ENCODE measurements at regions not wholly inside any gene's neighbourhood (a gene's known extent, or its start where the extent isn't known, plus 50 kb on each side); places are given as distances from the start of the nearest gene placed in this dataset.

DNA sequence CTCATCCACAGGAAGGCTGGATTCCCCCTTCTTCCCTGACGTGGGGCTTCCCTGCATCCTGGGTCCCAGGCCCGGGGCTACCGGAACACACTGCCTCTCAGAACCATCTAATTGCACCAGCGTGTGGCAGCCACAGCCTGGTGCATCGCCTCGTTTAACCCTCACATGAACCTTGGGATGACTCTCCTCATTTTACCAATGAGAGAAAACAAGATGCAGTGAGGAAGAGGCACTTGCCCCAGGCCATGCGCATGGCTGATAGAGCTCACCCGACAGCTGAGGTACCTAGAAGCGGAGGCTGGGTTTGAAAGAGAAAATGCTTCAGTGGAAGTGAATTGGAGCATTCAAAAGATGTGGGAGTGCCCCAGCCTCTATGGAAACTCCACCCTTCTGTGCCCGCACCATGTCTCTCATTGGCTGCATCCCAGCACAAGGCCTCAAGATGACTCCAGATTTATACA lies 162.3 kb downstream of the KATNIP start:
- ATAC-seq (no peak), FAIRE-seq (no peak), DNase-seq (ENCODE audit: extremely low read depth in 1 of 4, low spot score in 3 of 4) (no peak)
- TF ChIP-seq, protein P1, sequence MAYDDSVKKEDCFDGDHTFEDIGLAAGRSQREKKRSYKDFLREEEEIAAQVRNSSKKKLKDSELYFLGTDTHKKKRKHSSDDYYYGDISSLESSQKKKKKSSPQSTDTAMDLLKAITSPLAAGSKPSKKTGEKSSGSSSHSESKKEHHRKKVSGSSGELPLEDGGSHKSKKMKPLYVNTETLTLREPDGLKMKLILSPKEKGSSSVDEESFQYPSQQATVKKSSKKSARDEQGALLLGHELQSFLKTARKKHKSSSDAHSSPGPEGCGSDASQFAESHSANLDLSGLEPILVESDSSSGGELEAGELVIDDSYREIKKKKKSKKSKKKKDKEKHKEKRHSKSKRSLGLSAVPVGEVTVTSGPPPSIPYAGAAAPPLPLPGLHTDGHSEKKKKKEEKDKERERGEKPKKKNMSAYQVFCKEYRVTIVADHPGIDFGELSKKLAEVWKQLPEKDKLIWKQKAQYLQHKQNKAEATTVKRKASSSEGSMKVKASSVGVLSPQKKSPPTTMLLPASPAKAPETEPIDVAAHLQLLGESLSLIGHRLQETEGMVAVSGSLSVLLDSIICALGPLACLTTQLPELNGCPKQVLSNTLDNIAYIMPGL (CRISPR knock-in tag; IDR thresholded peaks at IDR 0.05), result no peak
- TF ChIP-seq HNRNPL (IDR thresholded peaks at IDR 0.05; ENCODE audit: low read depth, low read length) (no peak), ZNF140 (CRISPR knock-in tag; IDR thresholded peaks at IDR 0.05) (no peak), DPF2 (IDR thresholded peaks at IDR 0.05) (no peak), RB1 (IDR thresholded peaks at IDR 0.05; ENCODE audit: low read depth) (no peak), ZNF165 (CRISPR knock-in tag; IDR thresholded peaks at IDR 0.05; ENCODE audit: borderline replicate concordance) (no peak), ZNF174 (CRISPR knock-in tag; IDR thresholded peaks at IDR 0.05) (no peak), SRSF7 (optimal IDR thresholded peaks at IDR 0.05; ENCODE audit: low read depth, low read length) (no peak)
- TF ChIP-seq, protein P2, sequence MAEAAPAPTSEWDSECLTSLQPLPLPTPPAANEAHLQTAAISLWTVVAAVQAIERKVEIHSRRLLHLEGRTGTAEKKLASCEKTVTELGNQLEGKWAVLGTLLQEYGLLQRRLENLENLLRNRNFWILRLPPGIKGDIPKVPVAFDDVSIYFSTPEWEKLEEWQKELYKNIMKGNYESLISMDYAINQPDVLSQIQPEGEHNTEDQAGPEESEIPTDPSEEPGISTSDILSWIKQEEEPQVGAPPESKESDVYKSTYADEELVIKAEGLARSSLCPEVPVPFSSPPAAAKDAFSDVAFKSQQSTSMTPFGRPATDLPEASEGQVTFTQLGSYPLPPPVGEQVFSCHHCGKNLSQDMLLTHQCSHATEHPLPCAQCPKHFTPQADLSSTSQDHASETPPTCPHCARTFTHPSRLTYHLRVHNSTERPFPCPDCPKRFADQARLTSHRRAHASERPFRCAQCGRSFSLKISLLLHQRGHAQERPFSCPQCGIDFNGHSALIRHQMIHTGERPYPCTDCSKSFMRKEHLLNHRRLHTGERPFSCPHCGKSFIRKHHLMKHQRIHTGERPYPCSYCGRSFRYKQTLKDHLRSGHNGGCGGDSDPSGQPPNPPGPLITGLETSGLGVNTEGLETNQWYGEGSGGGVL (CRISPR knock-in tag; IDR thresholded peaks at IDR 0.05), result no peak
- TF ChIP-seq, protein P3, sequence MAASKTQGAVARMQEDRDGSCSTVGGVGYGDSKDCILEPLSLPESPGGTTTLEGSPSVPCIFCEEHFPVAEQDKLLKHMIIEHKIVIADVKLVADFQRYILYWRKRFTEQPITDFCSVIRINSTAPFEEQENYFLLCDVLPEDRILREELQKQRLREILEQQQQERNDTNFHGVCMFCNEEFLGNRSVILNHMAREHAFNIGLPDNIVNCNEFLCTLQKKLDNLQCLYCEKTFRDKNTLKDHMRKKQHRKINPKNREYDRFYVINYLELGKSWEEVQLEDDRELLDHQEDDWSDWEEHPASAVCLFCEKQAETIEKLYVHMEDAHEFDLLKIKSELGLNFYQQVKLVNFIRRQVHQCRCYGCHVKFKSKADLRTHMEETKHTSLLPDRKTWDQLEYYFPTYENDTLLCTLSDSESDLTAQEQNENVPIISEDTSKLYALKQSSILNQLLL (CRISPR knock-in tag; IDR thresholded peaks at IDR 0.05; ENCODE audit: borderline replicate concordance), result no peak
- no TSS peak for BruUV-seq (replicated peaks)
- Histone ChIP-seq H3K27me3 (ENCODE audit: control insufficient read depth in 2 of 2, insufficient read depth in 2 of 2, low read length in 2 of 2) (no peaks in the 10 kb centered on the region), H3K4me1 (replicated peaks in 1 of 2; ENCODE audit: control insufficient read depth in 2 of 2, insufficient read depth in 2 of 2, low read length in 2 of 2) (no peaks in the 10 kb centered on the region), H4K20me1 (replicated peaks; ENCODE audit: control insufficient read depth, insufficient read depth, low read length) (no peaks in the 10 kb centered on the region), H2AFZ (ENCODE audit: low read depth, low read length) (no peak overlapping the region), H3K36me3 (ENCODE audit: control insufficient read depth, insufficient read depth, low read length) (no peaks in the 10 kb centered on the region; the same call in 2 of the 3 replicates), H3K27ac (ENCODE audit: extremely low read depth, low read depth, low read length) (no peak overlapping the region), H3K4me2 (ENCODE audit: insufficient read depth, low read length) (no peak overlapping the region), H3K9me1 (ENCODE audit: control insufficient read depth, insufficient read depth, low read length) (no peaks in the 10 kb centered on the region), H3K9me3 (replicated peaks; ENCODE audit: control insufficient read depth, insufficient read depth, low read depth, low read length) (no peaks in the 10 kb centered on the region), H3K9ac (ENCODE audit: insufficient read depth in 1 of 2, low read depth in 2 of 2, low read length in 2 of 2) (no peak overlapping the region), H3K4me3 (no peak overlapping the region), H3K79me2 (ENCODE audit: control insufficient read depth, insufficient read depth, low read length) (no peaks in the 10 kb centered on the region)
- intact Hi-C loops (cut with micrococcal nuclease) (no loop called here), in situ Hi-C loops (cut with MboI) (no loop called here)
- POLR2A ChIA-PET, result interaction anchor here (0.6 kb wide), 1 partner anchor 54 kb away, joined by 4 read pairs; no protein-coding TSS in a partner anchor
- 62% methylated on average over 9 of the region's 10 CpGs for WGBS (ENCODE audit: insufficient coverage, low coverage, missing lambda C conversion rate)
- CTCF ChIA-PET (ENCODE audit: low intra/inter-chr PET ratio), result no interaction called here
